Right lobe of liver (tissue), 6 donors: ENCODE measurements at regions not wholly inside any gene's neighbourhood (a gene's known extent, or its start where the extent isn't known, plus 50 kb on each side); places are given as distances from the start of the nearest gene placed in this dataset.

ENCODE experiments used
- ATAC-seq, 4 donors: fragments of 200-7000 bp; cut with Tn5 transposase; one replicate each; pipeline ENCODE4 v1.9.1; 2020; ENCODE audit warnings: mild to moderate bottlenecking in 4 of 4, moderate library complexity in 4 of 4
- DNase-seq, 3 donors: peaks; one replicate each; pipeline ENCODE4 v3.0.0-alpha.2; 2020
- H3K27ac ChIP-seq, 3 donors: fragments of 200-600 bp; one replicate each; pipeline ENCODE4 v1.8.0; 2022
- H3K27me3 ChIP-seq, 2 donors: fragments of 200-600 bp; one replicate each; pipeline ENCODE4 v1.8.0; 2022
- H3K36me3 ChIP-seq, 4 donors: fragments of 200-600 bp; sonication (generic) in 1 of 4; one replicate each; pipeline versions ENCODE4 v1.5.1 to v1.8.0; 2017 to 2022; ENCODE audit warnings: control low read depth in 1 of 4
- H3K4me1 ChIP-seq, 4 donors: fragments of 200-600 bp; sonication (generic) in 1 of 4; one replicate each; pipeline versions ENCODE4 v1.5.1 to v1.8.0; 2017 to 2022; ENCODE audit warnings: control low read depth in 1 of 4
- H3K4me3 ChIP-seq, 3 donors: fragments of 200-600 bp; one replicate each; pipeline ENCODE4 v1.8.0; 2022
- H3K9me3 ChIP-seq, 4 donors: fragments of 200-600 bp; sonication (generic) in 1 of 4; one replicate each; pipeline versions ENCODE4 v1.5.1 to v1.8.0; 2017 to 2022; ENCODE audit warnings: control low read depth in 1 of 4
- POLR2A ChIP-seq: fragments of 450-650 bp; IDR thresholded peaks from one replicate; pipeline ENCODE4 v1.6.1; 2017; ENCODE audit warnings: antibody characterized with exemption, mild to moderate bottlenecking
- WGBS: methylation state at CpG from one replicate; pipeline ENCODE4 v1.1.6; 2018; ENCODE audit warnings: low coverage, low lambda C conversion rate; ENCODE audit not compliant: insufficient coverage; ENCODE audit errors: missing lambda C conversion rate; 5-methylcytosine and 5-hydroxymethylcytosine counted together
- intact Hi-C, 2 donors: fragments of 100-400 bp; cut with DNase I; formaldehyde crosslinking; loops; one replicate each; pipeline versions ENCODE4 v1.11.2 to v1.14.1; 2022
- TF ChIP-seq, protein P1 (sequence below), 4 donors: fragments of 200-600 bp in 3 of 4; fragments of 450-650 bp in 1 of 4; IDR thresholded peaks; one replicate each; pipeline versions ENCODE4 v1.5.1 to v1.8.0; 2016 to 2022; ENCODE audit warnings: antibody characterized with exemption in 4 of 4, mild to moderate bottlenecking in 2 of 4
- donor health status: DM: no; HTN: yes; CAD: no.
- donor health status: DM: no; HTN: no; CAD: no.
- donor health status: DM: no; HTN: no; CAD: no.
- donor health status: DM: no; HTN: yes; CAD: no.
- donor health status: DM: no; HTN: yes; CAD: no.

DNA sequence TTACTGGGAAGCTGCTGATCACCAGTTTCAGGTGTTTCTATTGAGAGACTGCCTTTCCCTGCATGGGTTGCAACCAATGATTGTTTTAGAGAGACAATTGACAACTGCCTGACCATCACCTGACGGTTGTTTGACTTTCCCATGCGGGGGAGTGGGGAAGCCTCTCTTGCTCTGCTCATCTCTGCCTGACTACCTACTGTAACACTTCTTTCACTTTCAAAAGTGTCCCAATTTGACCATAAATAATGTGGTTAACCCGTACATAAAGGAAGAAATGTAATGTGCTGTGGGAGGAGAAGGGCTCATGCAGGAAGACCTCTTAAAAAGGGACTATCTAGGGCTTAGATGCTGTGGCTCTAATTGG, 122.1 kb upstream of the PHACTR1 start:
- Histone ChIP-seq H3K27me3 (no peaks in the 10 kb centered on the region), H3K9me3 (no peaks in the 10 kb centered on the region), H3K36me3 (no peaks in the 10 kb centered on the region), H3K27ac (no peak overlapping the region), H3K4me1 (no peaks in the 10 kb centered on the region), H3K4me3 (no peak overlapping the region)
- no peak for TF ChIP-seq POLR2A
- TF ChIP-seq, protein P1, sequence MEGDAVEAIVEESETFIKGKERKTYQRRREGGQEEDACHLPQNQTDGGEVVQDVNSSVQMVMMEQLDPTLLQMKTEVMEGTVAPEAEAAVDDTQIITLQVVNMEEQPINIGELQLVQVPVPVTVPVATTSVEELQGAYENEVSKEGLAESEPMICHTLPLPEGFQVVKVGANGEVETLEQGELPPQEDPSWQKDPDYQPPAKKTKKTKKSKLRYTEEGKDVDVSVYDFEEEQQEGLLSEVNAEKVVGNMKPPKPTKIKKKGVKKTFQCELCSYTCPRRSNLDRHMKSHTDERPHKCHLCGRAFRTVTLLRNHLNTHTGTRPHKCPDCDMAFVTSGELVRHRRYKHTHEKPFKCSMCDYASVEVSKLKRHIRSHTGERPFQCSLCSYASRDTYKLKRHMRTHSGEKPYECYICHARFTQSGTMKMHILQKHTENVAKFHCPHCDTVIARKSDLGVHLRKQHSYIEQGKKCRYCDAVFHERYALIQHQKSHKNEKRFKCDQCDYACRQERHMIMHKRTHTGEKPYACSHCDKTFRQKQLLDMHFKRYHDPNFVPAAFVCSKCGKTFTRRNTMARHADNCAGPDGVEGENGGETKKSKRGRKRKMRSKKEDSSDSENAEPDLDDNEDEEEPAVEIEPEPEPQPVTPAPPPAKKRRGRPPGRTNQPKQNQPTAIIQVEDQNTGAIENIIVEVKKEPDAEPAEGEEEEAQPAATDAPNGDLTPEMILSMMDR (IDR thresholded peaks at IDR 0.05): no peak
- DNase-seq (no peak), ATAC-seq (peak in 1 of 4 donors; percentile 45)
- intact Hi-C loops: no loop called here
- WGBS: 51% methylated on average over 3 of the region's 3 CpGs

DNA sequence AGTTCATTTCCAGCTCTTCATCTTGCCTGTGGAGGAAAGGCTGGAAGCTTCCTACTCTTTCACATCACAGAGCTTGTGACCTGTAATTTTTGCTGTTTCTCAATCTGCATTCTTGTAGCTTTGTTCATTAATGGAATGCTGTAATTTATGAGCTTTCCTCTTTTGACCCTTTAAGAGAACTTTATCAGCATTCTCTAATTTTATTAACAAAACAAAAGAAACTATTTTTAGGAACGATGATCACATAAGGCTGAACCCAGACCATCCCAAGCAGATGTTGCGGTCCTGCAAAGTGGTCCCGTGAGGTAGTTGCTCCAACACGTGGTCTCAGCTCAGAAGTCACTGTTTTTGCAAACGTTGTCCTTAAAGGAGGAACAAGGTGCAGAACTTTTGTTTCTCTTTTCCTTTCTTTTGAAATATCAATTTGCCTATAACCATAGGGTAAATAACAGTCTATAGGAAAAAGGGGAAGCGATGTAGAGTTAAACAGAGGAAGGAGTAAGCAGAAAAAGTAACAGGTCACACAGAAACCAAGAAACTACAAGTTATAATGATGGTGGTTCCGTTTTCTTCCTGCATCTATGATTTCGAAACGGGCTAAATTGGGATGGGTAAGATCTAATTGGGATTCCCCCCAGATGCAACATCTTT, 121.3 kb upstream of the PHACTR1 start:
- Histone ChIP-seq H3K4me1 (no peaks in the 10 kb centered on the region), H3K36me3 (no peaks in the 10 kb centered on the region), H3K27me3 (no peaks in the 10 kb centered on the region), H3K9me3 (no peaks in the 10 kb centered on the region), H3K4me3 (no peak overlapping the region), H3K27ac (no peak overlapping the region)
- intact Hi-C loops: loop anchor here in 1 of 2 donors (5.0 kb wide), 1 partner anchor 818 kb away; the partner anchor contains the start of gene ADTRP
- TF ChIP-seq POLR2A: no peak
- TF ChIP-seq, protein P1 (IDR thresholded peaks at IDR 0.05): no peak
- ATAC-seq (peak in 1 of 4 donors; percentile 32), DNase-seq (no peak)
- 49% methylated on average over 9 of the region's 9 CpGs for WGBS

DNA sequence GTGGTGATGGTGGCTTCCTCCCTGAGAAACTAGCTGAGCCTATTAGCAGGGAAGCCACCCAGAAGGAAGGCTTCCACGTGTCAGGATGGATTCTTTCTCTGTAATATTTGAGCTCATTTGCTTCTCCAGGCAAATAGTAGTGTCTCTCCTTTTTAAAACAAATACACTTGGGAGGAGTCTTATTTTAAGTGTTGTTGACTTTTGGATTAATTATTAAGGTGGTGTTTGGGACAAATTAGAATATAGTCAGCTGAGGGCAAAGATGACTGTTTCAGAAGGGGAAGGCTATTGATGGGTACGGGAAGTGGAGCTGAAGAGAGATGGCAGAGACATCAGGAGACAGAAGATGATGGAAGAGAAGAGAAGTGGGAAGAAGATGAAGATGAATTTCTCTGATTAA, 119.8 kb upstream of the PHACTR1 start:
- TF ChIP-seq, protein P1 (IDR thresholded peaks at IDR 0.05): no peak
- TF ChIP-seq POLR2A: no peak
- Histone ChIP-seq H3K27ac (no peak overlapping the region), H3K9me3 (no peaks in the 10 kb centered on the region), H3K36me3 (no peaks in the 10 kb centered on the region), H3K4me3 (no peak overlapping the region), H3K27me3 (no peaks in the 10 kb centered on the region), H3K4me1 (no peaks in the 10 kb centered on the region)
- ATAC-seq (no peak), DNase-seq (no peak)
- WGBS: 35% methylated on average over 2 of the region's 2 CpGs
- intact Hi-C loops: loop anchor here in 1 of 2 donors (5.0 kb wide), 1 partner anchor 819 kb away; the partner anchor contains the start of gene ADTRP

DNA sequence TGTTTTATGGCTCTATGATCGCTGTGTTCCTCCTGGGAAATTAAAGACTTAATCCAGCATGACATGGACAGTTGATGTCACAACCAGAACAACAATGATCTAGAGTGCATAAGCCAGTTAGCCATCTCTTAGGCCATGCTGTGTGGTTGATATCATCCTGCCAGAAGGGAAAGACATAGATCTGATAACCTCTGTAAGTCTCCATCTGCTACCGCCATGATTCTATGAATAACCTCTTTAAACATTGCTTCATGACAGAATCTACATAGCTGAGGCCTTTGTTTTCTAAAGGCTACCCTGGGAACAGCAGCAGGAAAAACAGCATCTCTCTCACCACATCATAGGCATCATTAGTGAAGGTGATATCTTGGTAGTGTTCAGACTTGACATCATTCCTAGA, 117.6 kb upstream of the PHACTR1 start:
- Histone ChIP-seq H3K27ac (no peak overlapping the region), H3K9me3 (no peaks in the 10 kb centered on the region), H3K4me1 (no peaks in the 10 kb centered on the region), H3K27me3 (no peaks in the 10 kb centered on the region), H3K36me3 (no peaks in the 10 kb centered on the region), H3K4me3 (no peak overlapping the region)
- no peak for DNase-seq
- ATAC-seq: no peak
- intact Hi-C loops: loop anchor here in 1 of 2 donors (5.0 kb wide), 1 partner anchor 822 kb away; the partner anchor contains the start of gene ADTRP
- no peak for TF ChIP-seq POLR2A
- TF ChIP-seq, protein P1 (IDR thresholded peaks at IDR 0.05): no peak
- WGBS: 75% methylated on average over 2 of the region's 2 CpGs
